Natural killer cell (primary cell): ENCODE measurements at regions not wholly inside any gene's neighbourhood (a gene's known extent, or its start where the extent isn't known, plus 50 kb on each side); places are given as distances from the start of the nearest gene placed in this dataset.

Source experiments
- ATAC-seq, 3 donors: fragments of 150-1000 bp in 2 of 3; fragments of 200-7000 bp in 1 of 3; cut with Tn5 transposase; 1 replicate in 1 of 3; 2 replicates in 2 of 3; pipeline ENCODE4 v1.10.0; 2021; ENCODE audit warnings: mild to moderate bottlenecking in 2 of 3, moderate library complexity in 2 of 3
- DNase-seq, 2 donors: peaks; one replicate each; pipeline versions ENCODE4 v3.0.0 to v3.0.0-alpha.2; 2013 to 2021; ENCODE audit warnings: mixed read lengths in 1 of 2
- H3K27ac ChIP-seq: one replicate; pipeline ENCODE4 v1.5.1; 2013; ENCODE audit warnings: mild to moderate bottlenecking, low read length
- H3K27me3 ChIP-seq: one replicate; pipeline ENCODE4 v1.6.1; 2013; ENCODE audit warnings: low read length; ENCODE audit not compliant: control insufficient read depth, insufficient read depth
- H3K36me3 ChIP-seq: one replicate; pipeline ENCODE4 v1.6.1; 2013; ENCODE audit warnings: low read length; ENCODE audit not compliant: control insufficient read depth, insufficient read depth
- H3K4me1 ChIP-seq: one replicate; pipeline ENCODE4 v1.6.1; 2013; ENCODE audit warnings: low read length; ENCODE audit not compliant: control insufficient read depth, insufficient read depth
- H3K4me3 ChIP-seq: one replicate; pipeline ENCODE4 v1.5.1; 2013; ENCODE audit warnings: low read length
- H3K9me3 ChIP-seq: one replicate; pipeline ENCODE4 v1.6.1; 2013; ENCODE audit warnings: low read length; ENCODE audit not compliant: control insufficient read depth, insufficient read depth
- H3K27ac Mint-ChIP-seq, 2 donors: one replicate each; pipeline ENCODE4 v1.8.0; 2022; ENCODE audit warnings: mild to moderate bottlenecking in 2 of 2, mixed read lengths in 2 of 2, moderate library complexity in 1 of 2
- H3K27me3 Mint-ChIP-seq, 2 donors: one replicate each; pipeline ENCODE4 v1.8.0; 2022; ENCODE audit warnings: low read depth in 2 of 2, mixed read lengths in 2 of 2
- H3K36me3 Mint-ChIP-seq: one replicate; pipeline ENCODE4 v1.8.0; 2022; ENCODE audit warnings: mixed read lengths
- H3K4me1 Mint-ChIP-seq, 2 donors: one replicate each; pipeline ENCODE4 v1.8.0; 2022; ENCODE audit warnings: mixed read lengths in 2 of 2
- H3K4me3 Mint-ChIP-seq: one replicate; pipeline ENCODE4 v1.8.0; 2022; ENCODE audit warnings: mild to moderate bottlenecking, moderate library complexity, mixed read lengths
- H3K9me3 Mint-ChIP-seq, 2 donors: one replicate each; pipeline ENCODE4 v1.8.0; 2022; ENCODE audit warnings: mixed read lengths in 2 of 2
- CTCF ChIP-seq: fragments of 200-600 bp; IDR thresholded peaks from one replicate; pipeline ENCODE4 v1.8.0; 2022; ENCODE audit warnings: antibody characterized with exemption
- WGBS: methylation state at CpG from one replicate; pipeline ENCODE4 v1.1.7; 2013; ENCODE audit warnings: missing lambda C conversion rate; ENCODE audit not compliant: insufficient coverage; 5-methylcytosine and 5-hydroxymethylcytosine counted together
- intact Hi-C: fragments of 100-400 bp; cut with micrococcal nuclease; formaldehyde crosslinking; loops from one replicate; pipeline ENCODE4 v1.14.2; 2022

- intact Hi-C loops: no loop called here
- TF ChIP-seq CTCF: no peak
- ATAC-seq: no peak
These were observed 373.3 kb upstream of the THBS1 start for GRCh38 chr15:39207532-39208115.

GRCh38 chr15:39208187-39208586 is 372.7 kb upstream of the THBS1 start:
- no peaks in the 10 kb centered on the region for H3K27me3 ChIP-seq
- ATAC-seq (no peak), DNase-seq (no peak)
- H3K27ac Mint-ChIP-seq: no peak overlapping the region
- H3K4me1 Mint-ChIP-seq: no peaks in the 10 kb centered on the region
- H3K4me1 ChIP-seq: no peaks in the 10 kb centered on the region
- no peak overlapping the region for H3K27ac ChIP-seq
- peaks cover 0 to 4% of the 10 kb centered on the region in 2 donors for H3K9me3 Mint-ChIP-seq
- peaks cover 8% of the 10 kb centered on the region for H3K36me3 Mint-ChIP-seq
- no peak overlapping the region for H3K4me3 ChIP-seq
- TF ChIP-seq CTCF: no peak
- WGBS: no CpG with 5 or more reads among the region's 2 CpGs
- no peaks in the 10 kb centered on the region for H3K9me3 ChIP-seq
- no peaks in the 10 kb centered on the region for H3K36me3 ChIP-seq
- no peak overlapping the region for H3K4me3 Mint-ChIP-seq
- intact Hi-C loops: no loop called here
- H3K27me3 Mint-ChIP-seq: peaks cover 12 to 45% of the 10 kb centered on the region in 2 donors

More at GRCh38 chr15:39207532-39208115, 373.3 kb upstream of the THBS1 start:
- Histone ChIP-seq H3K27me3 (no peaks in the 10 kb centered on the region), H3K27ac (no peak overlapping the region), H3K9me3 (no peaks in the 10 kb centered on the region), H3K4me1 (no peaks in the 10 kb centered on the region), H3K36me3 (no peaks in the 10 kb centered on the region), H3K4me3 (no peak overlapping the region)
- Mint-ChIP-seq H3K4me3 (no peak overlapping the region), H3K4me1 (no peaks in the 10 kb centered on the region), H3K9me3 (peaks cover 0 to 4% of the 10 kb centered on the region in 2 donors), H3K27me3 (peaks cover 11 to 45% of the 10 kb centered on the region in 2 donors), H3K36me3 (peaks cover 8% of the 10 kb centered on the region), H3K27ac (no peak overlapping the region)
- DNase-seq: no peak
- WGBS: 93% methylated on average over 5 of the region's 5 CpGs

- Histone ChIP-seq H3K27ac (no peak overlapping the region), H3K27me3 (no peaks in the 10 kb centered on the region), H3K9me3 (no peaks in the 10 kb centered on the region), H3K4me1 (no peaks in the 10 kb centered on the region), H3K36me3 (no peaks in the 10 kb centered on the region), H3K4me3 (no peak overlapping the region)
- DNase-seq: no peak
- peaks cover 0 to 4% of the 10 kb centered on the region in 2 donors for H3K9me3 Mint-ChIP-seq
- no peak overlapping the region for H3K27ac Mint-ChIP-seq
- no peak for ATAC-seq
- no peaks in the 10 kb centered on the region for H3K4me1 Mint-ChIP-seq
- 100% methylated on average over 2 of the region's 3 CpGs for WGBS
- TF ChIP-seq CTCF: no peak
- intact Hi-C loops: no loop called here
- H3K36me3 Mint-ChIP-seq: peaks cover 8% of the 10 kb centered on the region
- H3K4me3 Mint-ChIP-seq: no peak overlapping the region
- peaks cover 10 to 46% of the 10 kb centered on the region in 2 donors for H3K27me3 Mint-ChIP-seq
These were observed 371.2 kb upstream of the THBS1 start for GRCh38 chr15:39209548-39210211.
